SK-N-SH (cell line): ENCODE measurements at regions not wholly inside any gene's neighbourhood (a gene's known extent, or its start where the extent isn't known, plus 50 kb on each side); places are given as distances from the start of the nearest gene placed in this dataset.

ENCODE experiments used
- CTCF ChIA-PET: fragments of 300-600, 350-600 bp; formaldehyde crosslinking; extraction: SDS; loops from one replicate; lab custom pipeline; 2021; lab: Yijun Ruan, JAX
- POLR2A ChIA-PET: fragments of 350-600 bp; sonication (Branson Sonifier 250); formaldehyde crosslinking; extraction: SDS; loops from one replicate; lab custom pipeline; 2020; ENCODE audit warnings: antibody characterized with exemption, inconsistent platforms; lab: Yijun Ruan, JAX
- DNase-seq: peaks from one replicate; pipeline ENCODE4 v3.0.0; 2012
- H2AFZ ChIP-seq: fragments of 200-600 bp; sonication (generic); 2 replicates; pipeline ENCODE4 v1.8.1; 2016; ENCODE audit warnings: antibody characterized with exemption, mild to moderate bottlenecking, low read depth
- H3F3A ChIP-seq: fragments of 200-600 bp; sonication (generic); replicated peaks from 2 replicates; pipeline ENCODE3; 2016; ENCODE audit warnings: antibody characterized with exemption, mild to moderate bottlenecking; ENCODE audit not compliant: insufficient read depth
- H3K27ac ChIP-seq, 2 experiments: fragments of 200-500 bp in 1 of 2; fragments of 200-600 bp in 1 of 2; sonication (Bioruptor generic) in 1 of 2; sonication (generic), shearing (Covaris generic) in 1 of 2; 2 replicates each; pipeline versions ENCODE4 v1.5.1 to v1.6.1; 2014 to 2016; ENCODE audit warnings: low read depth in 2 of 2, inconsistent platforms in 1 of 2, low read length in 1 of 2, mild to moderate bottlenecking in 1 of 2, mixed read lengths in 1 of 2
- H3K27me3 ChIP-seq: fragments of 200-600 bp; sonication (generic), shearing (Covaris generic); 2 replicates; pipeline ENCODE4 v1.6.1; 2016; ENCODE audit warnings: mixed run types; ENCODE audit not compliant: insufficient read depth
- H3K36me3 ChIP-seq, 2 experiments: fragments of 200-500 bp in 1 of 2; fragments of 200-600 bp in 1 of 2; sonication (Bioruptor generic) in 1 of 2; sonication (generic) in 1 of 2; replicated peaks in 1 of 2; 2 replicates each; pipeline versions ENCODE3 to v1.5.1; 2014 to 2016; ENCODE audit warnings: low read length in 1 of 2, mild to moderate bottlenecking in 1 of 2; ENCODE audit not compliant: insufficient read depth in 2 of 2, control insufficient read depth in 1 of 2
- H3K4me1 ChIP-seq, 2 experiments: fragments of 200-500 bp in 1 of 2; fragments of 200-600 bp in 1 of 2; sonication (Bioruptor generic) in 1 of 2; sonication (generic), shearing (Covaris generic) in 1 of 2; 2 replicates each; pipeline versions ENCODE4 v1.5.1 to v1.6.1; 2014 to 2016; ENCODE audit warnings: low read depth in 1 of 2, low read length in 1 of 2, mixed run types in 1 of 2; ENCODE audit not compliant: insufficient read depth in 2 of 2, control insufficient read depth in 1 of 2
- H3K4me2 ChIP-seq: fragments of 200-600 bp; sonication (generic), shearing (Covaris generic); 2 replicates; pipeline ENCODE4 v1.6.1; 2017; ENCODE audit warnings: mixed run types
- H3K4me3 ChIP-seq, 2 experiments: fragments of 200-500 bp in 1 of 2; fragments of 200-600 bp in 1 of 2; sonication (Bioruptor generic) in 1 of 2; sonication (generic), shearing (Covaris generic) in 1 of 2; 2 replicates each; pipeline versions ENCODE4 v1.5.1 to v1.8.1; 2014 to 2016; ENCODE audit warnings: low read depth in 2 of 2, inconsistent platforms in 1 of 2, low read length in 1 of 2, mild to moderate bottlenecking in 1 of 2, mixed read lengths in 1 of 2, moderate library complexity in 1 of 2
- H3K79me2 ChIP-seq: fragments of 200-600 bp; sonication (generic); 2 replicates; pipeline ENCODE4 v1.8.1; 2017; ENCODE audit warnings: mild to moderate bottlenecking; ENCODE audit not compliant: insufficient read depth
- H3K9ac ChIP-seq: fragments of 200-600 bp; sonication (generic); 2 replicates; pipeline ENCODE4 v1.6.1; 2017; ENCODE audit warnings: mixed run types
- H3K9me2 ChIP-seq: fragments of 200-600 bp; sonication (generic); 2 replicates; pipeline ENCODE4 v1.6.1; 2017; ENCODE audit warnings: mixed run types
- H3K9me3 ChIP-seq: fragments of 200-600 bp; sonication (generic); 2 replicates; pipeline ENCODE4 v1.6.1; 2017; ENCODE audit warnings: mixed run types, mild to moderate bottlenecking, moderate library complexity
- H4K20me1 ChIP-seq: fragments of 200-600 bp; sonication (generic); 2 replicates; pipeline ENCODE4 v1.6.1; 2017; ENCODE audit warnings: mild to moderate bottlenecking, mixed run types; ENCODE audit not compliant: insufficient read depth
- IRF3 ChIP-seq: fragments of 150-350 bp; IDR thresholded peaks from 2 replicates; pipeline ENCODE4 v1.6.1; 2016; ENCODE audit warnings: mild to moderate bottlenecking, low read depth, low read length
- MAX ChIP-seq: IDR thresholded peaks from 2 replicates; pipeline ENCODE4 v1.4.0; 2012; ENCODE audit warnings: low read depth
- NFIC ChIP-seq: IDR thresholded peaks from 2 replicates; pipeline ENCODE4 v1.4.0; 2012; ENCODE audit warnings: borderline replicate concordance
- POLR2AphosphoS5 ChIP-seq: IDR thresholded peaks from 2 replicates; pipeline ENCODE4 v1.6.1; 2012; ENCODE audit warnings: low read depth, low read length
- RCOR1 ChIP-seq: fragments of 150-350 bp; IDR thresholded peaks from 2 replicates; pipeline ENCODE4 v1.6.1; 2017; ENCODE audit warnings: antibody characterized with exemption, low read length
- RXRA ChIP-seq: IDR thresholded peaks from 2 replicates; pipeline ENCODE4 v1.4.0; 2012; ENCODE audit warnings: low read depth, mild to moderate bottlenecking, borderline replicate concordance
- TCF12 ChIP-seq: IDR thresholded peaks from 2 replicates; pipeline ENCODE4 v1.4.0; 2012
- USF1 ChIP-seq: IDR thresholded peaks from 2 replicates; pipeline ENCODE4 v1.4.0; 2012; ENCODE audit warnings: low read depth, borderline replicate concordance
- WGBS: methylation state at CpG from one replicate; pipeline ENCODE4 v1.1.6; 2017; ENCODE audit warnings: low lambda C conversion rate; 5-methylcytosine and 5-hydroxymethylcytosine counted together
- TF ChIP-seq, protein P1 (sequence below): fragments of 200-600 bp; sonication (generic); IDR thresholded peaks from 2 replicates; pipeline ENCODE4 v1.6.1; 2017; ENCODE audit warnings: antibody characterized with exemption, mild to moderate bottlenecking, moderate library complexity

DNA sequence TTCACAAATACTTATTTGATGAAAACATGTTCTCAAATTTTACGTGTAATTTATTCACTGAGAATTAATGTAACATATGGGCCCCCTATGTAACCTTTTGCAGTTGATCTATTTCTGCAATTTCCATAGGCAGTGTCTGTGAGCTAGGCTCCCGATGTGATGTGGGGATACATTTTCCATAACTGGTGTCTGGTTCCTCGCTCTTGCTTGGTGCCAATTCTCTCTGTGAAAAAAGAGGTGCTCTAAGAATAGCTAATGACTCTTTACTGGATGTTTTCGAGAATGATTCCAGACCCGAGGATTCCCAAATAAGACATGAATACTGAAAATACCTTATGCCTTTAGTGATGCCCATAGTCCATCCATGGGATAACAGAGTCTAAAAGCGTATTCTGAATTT, 286.7 kb upstream of the FZD8 start:
- Histone ChIP-seq H3K9ac (no peak overlapping the region), H3K27me3 (no peaks in the 10 kb centered on the region), H4K20me1 (no peaks in the 10 kb centered on the region), H3K9me3 (no peaks in the 10 kb centered on the region), H3K9me2 (no peaks in the 10 kb centered on the region), H3F3A (no peaks in the 10 kb centered on the region), H3K36me3 (no peaks in the 10 kb centered on the region), H2AFZ (no peak overlapping the region), H3K4me3 (no peak overlapping the region), H3K79me2 (no peaks in the 10 kb centered on the region), H3K4me1 (no peaks in the 10 kb centered on the region), H3K4me2 (no peak overlapping the region), H3K27ac (no peak overlapping the region)
- ChIA-PET POLR2A (no interaction called here), CTCF (no interaction called here)
- no peak for DNase-seq
- WGBS = 62% methylated on average over 6 of the region's 6 CpGs
- no peak for TF ChIP-seq POLR2AphosphoS5
- TF ChIP-seq IRF3 = no peak
- no peak for TF ChIP-seq RXRA
- no peak for TF ChIP-seq USF1
- TF ChIP-seq RCOR1 = no peak
- TF ChIP-seq, protein P1, sequence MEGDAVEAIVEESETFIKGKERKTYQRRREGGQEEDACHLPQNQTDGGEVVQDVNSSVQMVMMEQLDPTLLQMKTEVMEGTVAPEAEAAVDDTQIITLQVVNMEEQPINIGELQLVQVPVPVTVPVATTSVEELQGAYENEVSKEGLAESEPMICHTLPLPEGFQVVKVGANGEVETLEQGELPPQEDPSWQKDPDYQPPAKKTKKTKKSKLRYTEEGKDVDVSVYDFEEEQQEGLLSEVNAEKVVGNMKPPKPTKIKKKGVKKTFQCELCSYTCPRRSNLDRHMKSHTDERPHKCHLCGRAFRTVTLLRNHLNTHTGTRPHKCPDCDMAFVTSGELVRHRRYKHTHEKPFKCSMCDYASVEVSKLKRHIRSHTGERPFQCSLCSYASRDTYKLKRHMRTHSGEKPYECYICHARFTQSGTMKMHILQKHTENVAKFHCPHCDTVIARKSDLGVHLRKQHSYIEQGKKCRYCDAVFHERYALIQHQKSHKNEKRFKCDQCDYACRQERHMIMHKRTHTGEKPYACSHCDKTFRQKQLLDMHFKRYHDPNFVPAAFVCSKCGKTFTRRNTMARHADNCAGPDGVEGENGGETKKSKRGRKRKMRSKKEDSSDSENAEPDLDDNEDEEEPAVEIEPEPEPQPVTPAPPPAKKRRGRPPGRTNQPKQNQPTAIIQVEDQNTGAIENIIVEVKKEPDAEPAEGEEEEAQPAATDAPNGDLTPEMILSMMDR = no peak

DNA sequence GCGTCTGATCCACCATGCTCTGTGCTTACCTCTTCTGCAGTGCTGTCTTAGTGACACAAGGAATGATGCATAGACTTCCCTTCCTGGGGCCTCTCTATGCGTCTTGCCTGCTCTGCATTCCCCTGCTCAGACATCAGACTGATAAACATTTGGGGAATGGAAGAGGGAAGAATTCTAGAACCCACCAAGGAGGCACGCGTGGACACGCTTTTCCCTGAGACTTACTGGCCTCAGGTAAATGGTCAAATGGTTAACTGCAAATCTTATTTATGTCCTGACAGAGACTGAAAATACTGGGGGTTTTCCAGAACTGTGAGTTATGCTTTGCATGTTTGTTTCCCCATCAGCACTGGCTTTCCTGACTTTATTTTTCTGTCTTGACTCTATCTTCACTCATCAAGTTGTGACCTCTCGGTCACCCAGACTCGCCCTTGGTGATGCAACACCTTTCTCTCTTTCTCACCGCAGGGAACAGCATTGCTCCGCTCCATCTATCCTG, 285.9 kb upstream of the FZD8 start:
- Histone ChIP-seq H3K79me2 (no peaks in the 10 kb centered on the region), H2AFZ (no peak overlapping the region), H4K20me1 (no peaks in the 10 kb centered on the region), H3K9me2 (no peaks in the 10 kb centered on the region), H3K27me3 (no peaks in the 10 kb centered on the region), H3K4me3 (no peak overlapping the region), H3K27ac (no peak overlapping the region), H3K4me1 (no peaks in the 10 kb centered on the region), H3K4me2 (no peak overlapping the region), H3K9ac (no peak overlapping the region), H3K9me3 (no peaks in the 10 kb centered on the region), H3F3A (no peaks in the 10 kb centered on the region), H3K36me3 (no peaks in the 10 kb centered on the region)
- 86% methylated on average over 9 of the region's 9 CpGs for WGBS
- ChIA-PET POLR2A (no interaction called here), CTCF (no interaction called here)
- TF ChIP-seq NFIC (no peak), TCF12 (no peak), USF1 (no peak), MAX (no peak)
- no peak for DNase-seq
